NCI-H69 (cell line): ENCODE measurements at regions not wholly inside any gene's neighbourhood (a gene's known extent, or its start where the extent isn't known, plus 50 kb on each side); places are given as distances from the start of the nearest gene placed in this dataset.
A peak's percentile ranks its signal among the peaks of the same experiment; 100 is the strongest.

Source experiments
- DNase-seq: peaks from one replicate; lab custom pipeline; 2025; lab: John Stamatoyannopoulos, UW

- DNase-seq = no peak
These were observed 603.7 kb upstream of the CFAP20DC start for GRCh38 chr3:59653405-59654122.

GRCh38 chr3:59644479-59645402 lies 594.9 kb upstream of the CFAP20DC start:
- DNase-seq = no peak

GRCh38 chr3:59641169-59641899 lies 591.5 kb upstream of the CFAP20DC start:
- no peak for DNase-seq

GRCh38 chr3:59632760-59633573 lies 583.1 kb upstream of the CFAP20DC start:
- peak; percentile 76 for DNase-seq

GRCh38 chr3:59631482-59631881 lies 581.7 kb upstream of the CFAP20DC start:
- DNase-seq = no peak

- no peak for DNase-seq
These were observed 571.2 kb upstream of the CFAP20DC start for GRCh38 chr3:59621037-59621436.

GRCh38 chr3:59620325-59620724 lies 570.5 kb upstream of the CFAP20DC start:
- no peak for DNase-seq

- no peak for DNase-seq
These were observed 562.6 kb upstream of the CFAP20DC start for GRCh38 chr3:59612444-59612715.

GRCh38 chr3:59611649-59612443 lies 562.0 kb upstream of the CFAP20DC start:
- no peak for DNase-seq

- DNase-seq = peak; percentile 94
These were observed 560.0 kb upstream of the CFAP20DC start for GRCh38 chr3:59609657-59610348.

GRCh38 chr3:59608356-59608755 lies 558.5 kb upstream of the CFAP20DC start:
- DNase-seq = peak; percentile 98

- DNase-seq = peak; percentile 59
These were observed 557.8 kb upstream of the CFAP20DC start for GRCh38 chr3:59607656-59608055.

- DNase-seq = peak; percentile 36
These were observed 556.9 kb upstream of the CFAP20DC start for GRCh38 chr3:59606638-59607266.

- DNase-seq = peak; percentile 71
These were observed 556.2 kb upstream of the CFAP20DC start for GRCh38 chr3:59605944-59606534.

- DNase-seq = peak; percentile 92
These were observed 555.5 kb upstream of the CFAP20DC start for GRCh38 chr3:59605318-59605717.

GRCh38 chr3:59601486-59601885 lies 551.7 kb upstream of the CFAP20DC start:
- DNase-seq = no peak

GRCh38 chr3:59600631-59601030 lies 550.8 kb upstream of the CFAP20DC start:
- no peak for DNase-seq

GRCh38 chr3:59596741-59597140 lies 546.9 kb upstream of the CFAP20DC start:
- no peak for DNase-seq

GRCh38 chr3:59595830-59596229 lies 546.0 kb upstream of the CFAP20DC start:
- no peak for DNase-seq
